SK-N-MC (cell line): ENCODE measurements at regions not wholly inside any gene's neighbourhood (a gene's known extent, or its start where the extent isn't known, plus 50 kb on each side); places are given as distances from the start of the nearest gene placed in this dataset.

Source experiments
- EZH2 ChIP-seq: fragments of 200-600 bp; sonication (generic); IDR thresholded peaks from one replicate; pipeline ENCODE4 v1.6.1; 2017; ENCODE audit warnings: antibody characterized with exemption
- FOXP2 ChIP-seq: optimal IDR thresholded peaks from 2 replicates; pipeline ENCODE3; 2011; ENCODE audit warnings: mild to moderate bottlenecking, moderate library complexity; ENCODE audit not compliant: insufficient read depth; ENCODE audit errors: extremely low read length, control extremely low read depth
- POLR2AphosphoS5 ChIP-seq: IDR thresholded peaks from 2 replicates; pipeline ENCODE4 v1.6.1; 2012; ENCODE audit warnings: mild to moderate bottlenecking, low read depth, low read length, borderline replicate concordance

DNA sequence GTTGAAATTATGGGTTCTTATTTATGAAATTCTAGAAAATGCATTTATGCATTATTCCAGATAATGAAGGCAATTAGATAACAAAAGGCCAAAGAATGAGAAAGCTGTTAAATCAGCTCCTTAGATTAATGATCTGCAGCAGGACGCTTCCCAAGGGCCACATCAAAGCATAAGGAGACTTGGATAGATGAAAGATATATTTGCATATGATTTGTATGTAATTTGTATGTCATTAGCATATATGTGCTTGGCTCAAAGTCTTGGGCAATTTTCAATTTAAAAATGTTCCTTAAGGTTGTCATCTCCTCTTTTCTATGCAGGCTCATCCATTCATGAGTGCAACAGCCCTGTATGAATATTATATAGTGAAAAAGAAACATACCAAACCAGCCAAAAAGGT is 126.8 kb upstream of the IRS2 start:
- TF ChIP-seq POLR2AphosphoS5 (no peak), EZH2 (no peak), FOXP2 (no peak)
